ENCODE measurements at regions not wholly inside any gene's neighbourhood (a gene's known extent, or its start where the extent isn't known, plus 50 kb on each side); places are given as distances from the start of the nearest gene placed in this dataset.

GRCh38 chr4:144910723-144911122, 187.3 kb downstream of the ANAPC10 start:
- H3K4me3 ChIP-seq (replicated peaks in 1 of 2; ENCODE audit: low read depth in 2 of 2, low read length in 2 of 2), result no peak overlapping the region
- TF ChIP-seq CTCF (IDR thresholded peaks at IDR 0.05; ENCODE audit: low read depth, low read length), result no peak
- peak in 1 of 2 donors; percentile 25 for DNase-seq (ENCODE audit: low read depth in 2 of 2)
